ENCODE measurements at regions not wholly inside any gene's neighbourhood (a gene's known extent, or its start where the extent isn't known, plus 50 kb on each side); places are given as distances from the start of the nearest gene placed in this dataset.

DNA sequence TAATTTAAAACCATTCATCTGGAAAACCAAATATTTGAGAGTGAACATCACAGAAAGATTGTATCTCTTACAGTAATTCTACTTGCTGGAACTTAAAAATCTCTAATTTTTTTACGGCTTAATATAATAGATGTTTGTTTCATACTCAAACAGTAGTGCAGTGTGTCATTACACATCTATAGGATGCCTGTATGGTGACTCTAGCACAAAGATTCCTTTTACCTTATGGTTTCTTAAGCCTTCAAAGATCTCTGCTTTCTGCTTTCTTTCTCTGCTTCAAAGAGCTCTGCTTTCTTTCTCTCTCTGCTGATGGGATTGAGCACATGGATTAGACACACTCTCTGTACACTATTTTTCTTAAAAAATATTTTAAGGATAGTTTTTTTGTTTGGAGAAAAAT, 374.0 kb upstream of the CDH9 start:
- Histone ChIP-seq H3K4me1 (no peaks in the 10 kb centered on the region), H3K36me3 (ENCODE audit: low read depth, missing control alignments) (no peaks in the 10 kb centered on the region), H3K4me3 (no peak overlapping the region), H3K9me3 (no peaks in the 10 kb centered on the region), H3K27ac (no peak overlapping the region), H3K27me3 (no peaks in the 10 kb centered on the region)
- TF ChIP-seq, protein P1, sequence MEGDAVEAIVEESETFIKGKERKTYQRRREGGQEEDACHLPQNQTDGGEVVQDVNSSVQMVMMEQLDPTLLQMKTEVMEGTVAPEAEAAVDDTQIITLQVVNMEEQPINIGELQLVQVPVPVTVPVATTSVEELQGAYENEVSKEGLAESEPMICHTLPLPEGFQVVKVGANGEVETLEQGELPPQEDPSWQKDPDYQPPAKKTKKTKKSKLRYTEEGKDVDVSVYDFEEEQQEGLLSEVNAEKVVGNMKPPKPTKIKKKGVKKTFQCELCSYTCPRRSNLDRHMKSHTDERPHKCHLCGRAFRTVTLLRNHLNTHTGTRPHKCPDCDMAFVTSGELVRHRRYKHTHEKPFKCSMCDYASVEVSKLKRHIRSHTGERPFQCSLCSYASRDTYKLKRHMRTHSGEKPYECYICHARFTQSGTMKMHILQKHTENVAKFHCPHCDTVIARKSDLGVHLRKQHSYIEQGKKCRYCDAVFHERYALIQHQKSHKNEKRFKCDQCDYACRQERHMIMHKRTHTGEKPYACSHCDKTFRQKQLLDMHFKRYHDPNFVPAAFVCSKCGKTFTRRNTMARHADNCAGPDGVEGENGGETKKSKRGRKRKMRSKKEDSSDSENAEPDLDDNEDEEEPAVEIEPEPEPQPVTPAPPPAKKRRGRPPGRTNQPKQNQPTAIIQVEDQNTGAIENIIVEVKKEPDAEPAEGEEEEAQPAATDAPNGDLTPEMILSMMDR (IDR thresholded peaks at IDR 0.05) = no peak
- no peak for TF ChIP-seq POLR2A (IDR thresholded peaks at IDR 0.05)
- no peak for DNase-seq
- 89 to 95% methylated on average over 1 of the region's 1 CpG for WGBS, 2 donors
- intact Hi-C loops (cut with DNase I; ENCODE audit: low total_unique reads) = no loop called here

DNA sequence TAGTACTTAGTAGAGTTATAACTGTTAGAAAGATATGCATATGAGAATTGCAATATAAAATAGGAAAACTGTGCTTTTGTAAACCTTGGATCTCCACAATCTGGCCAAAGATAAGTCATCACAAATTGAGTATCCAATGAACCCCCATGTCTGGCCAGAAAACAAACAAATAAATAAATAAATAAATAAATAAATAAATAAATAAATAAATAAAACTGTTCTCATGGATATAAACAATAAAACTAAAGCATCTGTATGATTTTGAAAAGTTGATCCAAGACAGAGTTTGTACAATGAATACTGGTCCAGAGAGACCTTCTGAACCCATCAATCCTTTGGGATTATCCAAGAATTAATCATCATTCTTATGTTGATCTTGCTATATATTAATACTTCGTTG, 367.6 kb upstream of the CDH9 start:
- Histone ChIP-seq H3K27ac (no peak overlapping the region), H3K4me3 (no peak overlapping the region), H3K36me3 (ENCODE audit: low read depth, missing control alignments) (no peaks in the 10 kb centered on the region), H3K9me3 (no peaks in the 10 kb centered on the region), H3K4me1 (no peaks in the 10 kb centered on the region), H3K27me3 (no peaks in the 10 kb centered on the region)
- TF ChIP-seq, protein P1 (IDR thresholded peaks at IDR 0.05) = no peak
- no peak for TF ChIP-seq POLR2A (IDR thresholded peaks at IDR 0.05)
- 75 to 79% methylated on average over 1 of the region's 1 CpG for WGBS, 2 donors
- intact Hi-C loops (cut with DNase I; ENCODE audit: low total_unique reads) = no loop called here
- DNase-seq = no peak

DNA sequence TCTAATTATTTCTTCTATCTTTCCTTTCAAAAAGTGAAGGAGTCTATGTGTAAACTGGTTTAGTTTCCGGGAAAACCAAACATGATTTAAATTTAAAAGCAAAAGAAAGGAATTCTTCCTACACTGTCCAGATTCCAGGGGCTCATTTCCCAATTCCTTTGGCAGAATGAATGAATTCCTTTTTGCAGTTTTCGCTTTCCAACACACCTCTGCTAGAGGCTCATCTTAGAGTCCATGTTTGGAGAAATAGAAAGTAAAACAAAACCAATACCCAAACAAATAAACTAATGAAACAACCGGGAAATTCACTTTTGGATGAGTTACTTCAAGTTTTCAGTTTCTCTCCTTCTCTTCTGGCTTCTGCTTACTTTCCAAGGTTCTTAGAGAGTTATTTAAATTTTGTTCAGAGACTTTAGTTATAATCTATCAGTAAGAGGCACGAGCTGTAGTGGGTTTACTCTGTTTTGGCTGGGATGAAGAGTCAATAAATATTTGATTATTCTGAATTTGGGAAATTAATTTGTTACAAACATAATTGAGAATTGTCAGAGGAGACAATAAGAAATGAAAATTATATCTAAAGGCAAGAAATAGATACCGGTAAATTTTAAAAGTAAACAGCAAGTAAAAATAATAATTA, 365.0 kb upstream of the CDH9 start:
- WGBS, 2 donors = 45 to 60% methylated on average over 5 of the region's 5 CpGs
- DNase-seq = no peak
- TF ChIP-seq POLR2A (IDR thresholded peaks at IDR 0.05) = no peak
- TF ChIP-seq, protein P1 (IDR thresholded peaks at IDR 0.05) = no peak
- Histone ChIP-seq H3K27ac (no peak overlapping the region), H3K27me3 (no peaks in the 10 kb centered on the region), H3K36me3 (ENCODE audit: low read depth, missing control alignments) (no peaks in the 10 kb centered on the region), H3K4me1 (no peaks in the 10 kb centered on the region), H3K4me3 (no peak overlapping the region), H3K9me3 (no peaks in the 10 kb centered on the region)
- intact Hi-C loops (cut with DNase I; ENCODE audit: low total_unique reads) = no loop called here

DNA sequence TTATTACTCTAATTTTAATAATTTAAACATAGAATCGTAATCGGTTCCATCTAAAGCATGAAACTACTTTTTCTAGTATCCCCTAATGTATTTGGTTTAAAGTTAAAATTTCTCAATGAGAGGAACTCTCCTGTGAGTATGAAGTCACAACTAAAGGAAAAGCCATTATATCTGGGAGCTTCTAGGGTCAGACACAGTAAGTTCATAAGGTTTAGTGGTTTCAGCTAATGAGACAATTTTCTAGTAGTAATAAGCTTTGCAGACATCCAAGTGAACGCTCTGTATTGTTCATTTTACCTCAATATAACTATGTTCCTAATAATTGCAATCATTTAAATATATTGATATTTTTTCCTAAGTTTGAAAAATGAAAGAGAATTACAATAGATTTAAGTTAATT, 364.4 kb upstream of the CDH9 start:
- H3K4me1 ChIP-seq = no peaks in the 10 kb centered on the region
- intact Hi-C loops (cut with DNase I; ENCODE audit: low total_unique reads) = no loop called here
- DNase-seq = no peak
- TF ChIP-seq POLR2A (IDR thresholded peaks at IDR 0.05) = no peak
- TF ChIP-seq, protein P1 (IDR thresholded peaks at IDR 0.05) = no peak
- 62% methylated on average over 3 of the region's 3 CpGs for WGBS, 2 donors
- H3K4me3 ChIP-seq = no peak overlapping the region
- H3K36me3 ChIP-seq (ENCODE audit: low read depth, missing control alignments) = no peaks in the 10 kb centered on the region
- H3K9me3 ChIP-seq = no peaks in the 10 kb centered on the region
- no peaks in the 10 kb centered on the region for H3K27me3 ChIP-seq
- H3K27ac ChIP-seq = no peak overlapping the region

DNA sequence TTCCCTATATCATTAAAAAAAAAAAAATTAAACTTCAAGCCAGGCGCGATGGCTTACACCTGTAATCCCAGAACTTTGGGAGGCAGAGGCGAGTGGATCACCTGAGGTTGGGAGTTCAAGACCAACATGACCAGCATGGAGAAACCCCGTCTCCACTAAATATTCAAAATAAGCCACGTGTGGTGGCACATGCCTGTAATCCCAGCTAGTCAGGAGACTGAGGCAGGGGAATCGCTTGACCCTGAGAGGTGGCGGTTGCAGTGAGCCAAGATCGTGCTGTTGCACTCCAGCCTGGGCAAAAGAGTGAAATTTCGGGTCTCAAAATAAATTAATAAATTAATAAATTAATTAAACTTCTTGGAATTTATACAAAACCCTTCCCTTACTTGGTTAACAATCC, 358.6 kb upstream of the CDH9 start:
- H3K9me3 ChIP-seq = no peaks in the 10 kb centered on the region
- H3K27ac ChIP-seq = no peak overlapping the region
- H3K36me3 ChIP-seq (ENCODE audit: low read depth, missing control alignments) = no peaks in the 10 kb centered on the region
- no peak for DNase-seq
- H3K4me1 ChIP-seq = no peaks in the 10 kb centered on the region
- H3K4me3 ChIP-seq = no peak overlapping the region
- TF ChIP-seq POLR2A (IDR thresholded peaks at IDR 0.05) = no peak
- TF ChIP-seq, protein P1 (IDR thresholded peaks at IDR 0.05) = no peak
- intact Hi-C loops (cut with DNase I; ENCODE audit: low total_unique reads) = no loop called here
- WGBS, 2 donors = 84 to 89% methylated on average over 9 of the region's 9 CpGs
- no peaks in the 10 kb centered on the region for H3K27me3 ChIP-seq

Measured in testis (tissue), 2 donors.